NCI-H187 (cell line): ENCODE measurements at regions not wholly inside any gene's neighbourhood (a gene's known extent, or its start where the extent isn't known, plus 50 kb on each side); places are given as distances from the start of the nearest gene placed in this dataset.
A peak's percentile ranks its signal among the peaks of the same experiment; 100 is the strongest.
"Not testable (repeated sequence)": the region's sequence is repeated elsewhere in the genome, so short reads cannot be mapped to it uniquely, and the experiment has no call there.

Source experiments
- DNase-seq, 2 experiments: peaks; one replicate each; lab custom pipeline; 2025; lab: John Stamatoyannopoulos, UW

DNA sequence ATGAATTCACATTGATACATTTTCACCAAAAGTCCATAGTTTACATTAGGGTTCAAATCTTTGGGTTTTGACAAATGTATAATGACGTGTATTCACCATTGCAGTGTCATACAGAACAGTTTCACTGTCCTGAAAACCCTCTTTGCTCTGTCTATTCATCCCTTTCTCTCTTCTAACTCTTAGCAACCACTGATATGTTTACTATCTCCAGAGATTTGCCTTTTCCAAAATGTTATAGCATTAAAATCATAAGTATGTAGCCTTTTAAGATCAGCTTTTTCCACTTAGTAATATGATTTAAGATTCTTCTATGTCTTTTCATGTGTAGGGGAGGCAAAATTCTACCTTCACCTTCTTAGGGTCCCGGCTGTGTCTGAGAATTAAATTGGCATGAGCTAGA is 203.8 kb downstream of the TPRG1 start:
- DNase-seq = no peak

DNA sequence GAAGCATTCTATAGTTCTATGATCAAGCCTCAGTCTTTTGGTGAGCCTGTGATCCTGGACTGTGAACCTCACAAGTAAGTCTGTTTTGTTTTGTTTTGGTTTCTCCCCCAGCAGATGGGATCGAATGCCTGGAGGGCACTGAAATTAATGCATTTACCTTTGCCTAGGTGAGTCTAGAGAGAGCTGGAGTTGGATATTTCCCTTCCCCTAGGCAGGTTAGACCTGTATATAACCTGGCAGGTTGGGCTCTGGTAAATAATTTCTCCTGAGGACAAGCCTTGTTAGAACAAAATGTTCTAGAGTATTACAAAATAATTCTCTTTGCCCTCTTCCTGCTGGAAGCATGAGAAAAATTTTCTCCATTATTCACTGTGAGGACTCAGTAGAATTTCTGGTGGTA is 211.9 kb downstream of the TPRG1 start:
- DNase-seq = no peak

DNA sequence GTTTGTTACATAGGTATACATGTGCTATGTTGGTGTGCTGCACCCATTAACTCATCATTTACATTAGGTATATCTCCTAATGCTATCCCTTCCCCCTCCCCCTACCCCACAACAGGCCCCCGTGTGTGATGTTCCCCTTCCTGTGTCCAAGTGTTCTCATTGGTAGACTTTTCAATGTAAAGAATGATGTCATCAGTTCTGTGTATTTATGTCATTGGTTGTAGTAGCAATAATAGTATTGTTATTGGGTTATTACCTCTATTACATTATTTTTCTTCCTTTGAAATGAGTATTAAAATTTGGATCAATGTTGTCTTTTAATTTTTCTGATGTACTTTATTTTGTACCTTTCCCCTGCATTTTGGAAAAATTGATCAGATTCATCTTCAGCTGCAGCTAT is 214.1 kb downstream of the TPRG1 start:
- not testable (repeated sequence) for DNase-seq

- DNase-seq = no peak
Measured at GRCh38 chr3:189386739-189387138, 215.0 kb downstream of the TPRG1 start.

GRCh38 chr3:189389346-189389745 is 217.6 kb downstream of the TPRG1 start:
- DNase-seq = no peak

DNA sequence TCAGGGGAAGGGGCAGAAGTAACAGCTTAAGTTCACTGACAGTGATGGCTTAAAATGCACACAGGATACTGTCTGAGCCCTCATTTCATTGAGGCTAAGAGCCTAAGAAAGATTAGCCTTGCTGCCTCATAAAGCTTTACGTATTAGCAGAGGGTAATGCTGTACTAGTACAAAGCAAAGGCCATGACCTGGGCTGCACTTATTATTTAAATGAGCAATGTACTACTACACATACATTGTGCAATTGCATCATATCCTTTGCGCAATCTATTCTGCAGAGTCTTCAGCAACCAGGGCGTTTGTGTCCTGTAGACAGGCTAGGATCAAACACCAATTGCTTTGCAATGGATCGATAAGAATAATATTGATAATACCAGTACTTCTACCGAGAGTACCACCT is 221.8 kb downstream of the TPRG1 start:
- DNase-seq = no peak

- DNase-seq = no peak
Measured at GRCh38 chr3:189394599-189395121, 222.9 kb downstream of the TPRG1 start.

GRCh38 chr3:189395825-189396224 is 224.1 kb downstream of the TPRG1 start:
- no peak for DNase-seq

DNA sequence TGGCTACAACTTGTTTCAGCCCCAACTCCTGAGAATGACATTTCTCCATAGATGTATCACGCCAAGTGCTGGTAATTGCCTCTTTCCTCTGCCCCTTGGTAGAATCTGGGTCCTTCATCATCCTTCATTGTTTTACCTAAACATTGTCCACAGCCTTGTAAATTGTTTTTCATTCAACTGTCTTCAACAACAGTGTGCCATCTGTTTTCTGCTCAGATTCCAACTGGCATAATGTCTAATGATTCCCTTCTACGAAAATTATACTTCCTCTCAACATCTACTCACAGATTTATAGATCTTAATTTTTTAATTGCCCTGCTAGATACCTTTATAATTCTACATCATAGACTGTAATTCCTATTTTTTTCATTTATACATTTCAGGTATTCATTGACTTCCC is 226.9 kb downstream of the TPRG1 start:
- DNase-seq = no peak

- DNase-seq = no peak
Measured at GRCh38 chr3:189401196-189401595, 229.4 kb downstream of the TPRG1 start.

DNA sequence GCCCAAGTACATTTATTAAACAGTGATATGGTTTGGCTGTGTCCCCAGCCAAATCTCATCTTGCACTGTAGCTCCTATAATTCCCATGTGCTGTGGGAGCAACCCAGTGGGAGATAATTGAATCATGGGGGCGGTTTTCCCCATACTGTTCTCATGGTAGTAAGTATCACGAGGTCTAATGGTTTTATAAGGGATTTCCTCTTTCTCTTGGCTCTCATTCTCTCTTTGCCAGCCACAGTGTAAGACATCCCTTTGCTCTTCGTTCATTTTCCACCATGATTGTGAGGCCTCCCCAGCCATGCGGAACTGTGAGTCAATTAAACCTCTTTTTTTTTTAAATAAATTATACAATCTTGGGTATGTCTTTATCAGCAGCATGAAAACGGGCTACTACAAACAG is 228.0 kb upstream of the TP63 start:
- DNase-seq = no peak

GRCh38 chr3:189404024-189404423 is 227.2 kb upstream of the TP63 start:
- no peak for DNase-seq

DNA sequence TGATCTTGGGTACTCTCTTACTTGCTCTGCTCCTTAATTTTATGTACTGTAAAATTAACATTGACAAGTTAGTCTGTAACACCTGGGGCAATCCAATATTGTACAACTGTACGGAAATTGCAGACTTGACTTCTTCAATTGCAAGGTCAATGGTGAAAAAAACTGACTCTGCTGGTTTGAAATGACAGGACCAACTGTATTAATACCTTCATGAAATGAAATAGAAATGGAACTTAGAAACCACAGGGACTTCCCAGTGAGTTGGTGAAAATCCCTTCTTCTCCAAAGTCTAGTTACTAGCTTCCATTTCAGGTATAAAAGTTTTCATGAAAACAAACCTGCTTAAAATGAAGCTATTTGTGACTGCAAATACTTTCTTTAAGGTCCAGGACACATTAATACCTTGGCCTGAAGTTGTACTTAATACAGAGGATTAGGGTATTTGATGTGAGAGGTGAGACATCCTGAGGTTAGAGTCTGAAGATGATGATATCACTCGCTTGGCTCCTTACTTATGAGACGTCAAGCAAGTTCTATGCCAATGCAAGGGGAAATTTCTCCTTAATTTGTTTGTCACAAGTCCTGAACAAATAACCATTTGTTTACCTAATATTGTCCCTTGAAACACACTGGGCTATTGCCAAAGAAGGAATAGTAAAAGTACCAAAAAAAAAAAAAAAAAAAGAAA is 226.2 kb upstream of the TP63 start:
- no peak for DNase-seq

- no peak for DNase-seq
Measured at GRCh38 chr3:189406148-189406547, 225.0 kb upstream of the TP63 start.

DNA sequence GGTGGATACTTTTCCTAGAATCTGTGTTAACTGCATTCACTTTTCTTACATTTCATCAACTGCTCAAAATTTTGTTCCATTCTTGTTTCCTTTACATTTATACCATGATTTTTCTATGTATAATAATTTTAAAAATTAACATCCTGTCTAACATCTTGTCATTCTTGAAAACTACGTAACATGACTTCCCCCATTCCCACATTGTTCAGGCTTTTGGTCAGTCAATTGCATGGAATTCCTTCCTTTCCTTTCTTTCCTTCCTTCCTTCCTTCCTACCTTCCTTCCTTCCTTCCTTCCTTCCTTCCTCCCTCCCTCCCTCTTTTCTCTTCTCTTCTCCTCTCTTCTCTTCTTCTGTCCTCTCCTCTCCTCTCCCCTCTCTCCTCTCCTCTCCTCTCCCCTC is 220.7 kb upstream of the TP63 start:
- no peak for DNase-seq

DNA sequence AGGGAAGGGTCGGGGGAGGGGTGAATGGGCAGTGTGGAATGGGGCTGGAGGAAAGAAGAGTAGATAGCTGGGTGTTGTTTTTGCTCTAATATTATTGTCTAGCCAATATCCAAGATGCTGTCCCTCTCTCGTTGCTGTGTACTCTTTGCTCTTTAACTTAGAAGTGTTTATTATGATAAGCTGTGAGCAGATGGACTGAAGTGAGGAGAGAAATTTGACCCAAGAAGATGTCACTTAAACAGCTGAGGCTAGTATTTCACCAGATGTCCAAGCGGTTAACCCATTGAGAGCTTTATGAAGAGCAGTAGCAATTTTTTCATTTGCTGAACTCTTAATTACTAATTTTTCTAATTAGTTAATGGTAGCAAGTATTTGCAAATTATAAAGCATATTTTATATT is 212.2 kb upstream of the TP63 start:
- peak; percentile 9 to 11 for DNase-seq

GRCh38 chr3:189419683-189420082 is 211.5 kb upstream of the TP63 start:
- DNase-seq = no peak

GRCh38 chr3:189424922-189425321 is 206.3 kb upstream of the TP63 start:
- no peak for DNase-seq

GRCh38 chr3:189429019-189429418 is 202.2 kb upstream of the TP63 start:
- no peak for DNase-seq

DNA sequence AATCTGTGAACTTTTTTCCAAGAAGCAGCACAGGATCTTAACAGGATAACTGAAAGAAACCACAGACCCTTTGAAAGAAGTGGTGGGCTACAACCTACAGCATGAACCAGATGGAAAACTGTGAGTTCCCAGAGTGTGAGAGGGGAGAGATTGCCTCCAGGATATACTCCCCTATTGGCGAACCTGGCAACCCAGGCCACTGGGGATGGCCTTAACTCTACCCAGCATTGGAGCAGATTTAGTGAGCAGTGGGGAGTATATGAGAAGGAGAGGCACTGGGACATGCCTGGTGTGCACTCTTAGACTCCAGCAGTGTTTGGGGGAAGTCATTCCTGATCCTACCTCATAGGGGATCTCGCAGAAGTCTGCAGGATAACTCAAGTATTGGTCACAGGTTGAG is 201.0 kb upstream of the TP63 start:
- DNase-seq = no peak

DNA sequence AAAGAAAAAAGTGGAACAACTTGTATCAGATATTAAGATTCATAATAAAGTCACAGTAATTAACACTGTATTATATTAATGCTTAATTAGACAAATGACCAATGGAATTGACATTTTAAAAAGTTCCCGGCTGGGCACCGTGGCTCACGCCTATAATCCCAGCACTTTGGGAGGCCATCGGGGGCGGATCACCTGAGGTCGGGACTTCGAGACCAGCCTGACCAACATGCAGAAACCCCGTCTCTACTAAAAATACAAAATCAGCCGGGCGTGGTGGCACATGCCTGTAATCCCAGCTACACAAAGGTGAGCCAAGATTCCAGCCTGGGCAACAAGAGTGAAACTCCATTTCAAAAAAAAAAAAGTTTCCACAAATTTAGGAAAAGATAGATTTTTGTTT is 188.9 kb upstream of the TP63 start:
- not testable (repeated sequence) for DNase-seq

- DNase-seq = no peak
Measured at GRCh38 chr3:189446959-189447560, 184.1 kb upstream of the TP63 start.

- DNase-seq = no peak
Measured at GRCh38 chr3:189449084-189449483, 182.1 kb upstream of the TP63 start.

- no peak for DNase-seq
Measured at GRCh38 chr3:189455009-189455408, 176.2 kb upstream of the TP63 start.
